ENCODE measurements at regions not wholly inside any gene's neighbourhood (a gene's known extent, or its start where the extent isn't known, plus 50 kb on each side); places are given as distances from the start of the nearest gene placed in this dataset.

DNA sequence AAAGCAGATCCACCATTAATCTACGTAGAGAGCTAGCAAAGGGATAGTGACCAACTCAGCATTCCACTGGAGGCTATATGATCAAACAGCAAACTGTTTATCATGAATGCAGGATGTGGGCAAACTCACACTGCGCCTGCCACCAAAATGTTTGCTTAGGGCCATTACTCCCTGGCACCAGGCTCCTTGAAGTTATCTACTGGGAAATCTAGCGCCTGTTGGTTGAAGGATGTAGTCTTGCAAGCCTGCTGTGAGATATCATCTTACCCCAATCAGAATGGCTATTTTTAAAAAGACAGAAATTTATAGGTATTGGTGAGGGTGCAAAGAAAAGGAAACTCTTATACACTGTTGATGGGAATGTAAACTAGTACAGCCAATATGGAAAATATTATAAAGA, 332.5 kb upstream of the RPS23 start:
- H3K36me3 ChIP-seq (ENCODE audit: insufficient read depth, low read length): no peaks in the 10 kb centered on the region

DNA sequence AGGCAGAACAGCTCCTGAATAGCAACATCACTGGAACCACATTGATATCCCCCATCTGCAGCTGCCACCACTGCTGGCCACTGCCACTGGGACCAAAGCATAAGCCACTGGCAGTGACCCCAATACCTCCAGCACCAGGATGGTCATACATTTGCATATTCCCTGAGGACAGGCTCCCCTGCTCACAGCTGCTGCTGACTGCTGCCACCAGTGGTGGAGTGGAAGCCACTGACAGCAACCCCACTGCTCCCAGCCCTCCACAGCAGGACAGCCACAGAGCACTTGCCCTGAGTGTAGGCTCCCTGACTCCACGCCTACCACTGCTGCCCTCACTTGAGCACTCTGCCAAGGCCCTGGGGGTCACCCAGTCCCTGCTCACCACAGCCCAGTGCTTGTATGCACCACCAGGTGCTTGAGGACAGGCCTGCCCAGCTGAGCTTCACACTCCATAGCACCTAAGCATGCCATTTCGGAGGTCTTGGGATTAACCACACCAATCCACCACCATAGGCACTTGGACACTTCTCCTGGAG, 327.4 kb upstream of the RPS23 start:
- Histone ChIP-seq H3K4me1 (ENCODE audit: insufficient read depth, low read length) (no peaks in the 10 kb centered on the region), H3K9me3 (ENCODE audit: control insufficient read depth, insufficient read depth, low read length) (peaks cover under 1% of the 10 kb centered on the region; the same call in 1 of the 2 replicates), H3K36me3 (ENCODE audit: insufficient read depth, low read length) (no peaks in the 10 kb centered on the region), H3K9ac (ENCODE audit: low read depth, low read length) (no peak overlapping the region)

More for the DNA sequence above, 332.5 kb upstream of the RPS23 start:
- Histone ChIP-seq H3K9me3 (ENCODE audit: control insufficient read depth, insufficient read depth, low read length) (peaks cover 3% of the 10 kb centered on the region; the same call in 1 of the 2 replicates), H3K9ac (ENCODE audit: low read depth, low read length) (no peak overlapping the region), H3K4me1 (ENCODE audit: insufficient read depth, low read length) (no peaks in the 10 kb centered on the region)

DNA sequence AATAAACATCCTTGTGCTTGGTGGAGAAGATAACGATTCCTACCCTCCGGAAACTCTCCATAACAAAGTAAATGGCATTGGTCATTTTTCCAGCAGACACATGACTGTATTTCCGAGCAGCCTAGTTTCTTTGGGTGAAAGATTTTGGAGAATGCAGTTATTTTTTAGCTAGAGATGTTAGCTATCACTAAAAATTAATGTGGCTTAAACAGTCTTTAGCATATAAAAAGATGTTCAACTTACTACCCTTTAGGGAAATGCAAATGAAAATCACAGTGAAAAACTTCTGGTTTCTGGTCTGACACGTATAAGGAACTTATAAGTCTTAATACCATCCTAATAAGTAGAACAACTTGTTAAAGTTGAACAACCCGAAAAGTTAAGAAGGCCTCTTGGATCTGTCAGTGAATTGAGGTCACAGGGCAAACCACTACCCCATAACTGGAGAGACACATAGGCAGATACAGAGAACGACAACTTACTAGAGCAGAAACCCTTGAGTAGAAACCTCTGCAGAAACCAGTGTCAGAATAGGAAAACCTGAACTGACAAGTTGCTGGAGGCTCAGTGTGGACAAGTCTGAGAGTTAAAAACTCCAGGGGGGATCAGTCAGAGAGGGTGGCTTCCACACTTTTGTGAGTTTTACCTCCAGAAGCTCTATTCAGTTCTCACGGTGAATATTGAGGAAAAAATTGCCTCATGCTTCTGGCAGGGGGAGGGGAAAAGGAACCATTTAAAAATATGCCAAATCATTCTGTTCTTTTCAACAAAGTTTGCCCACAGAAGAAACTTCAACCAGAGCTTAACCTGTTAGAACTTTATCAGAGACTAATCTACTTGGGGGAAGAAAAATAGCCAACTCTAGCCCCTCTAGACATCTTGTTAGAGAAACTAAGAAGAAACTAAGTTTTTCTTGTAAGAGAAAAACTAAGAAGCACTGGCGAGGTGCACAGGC, 325.2 kb upstream of the RPS23 start:
- no peaks in the 10 kb centered on the region for H3K4me1 ChIP-seq (ENCODE audit: insufficient read depth, low read length)
- H3K36me3 ChIP-seq (ENCODE audit: insufficient read depth, low read length): no peaks in the 10 kb centered on the region
- H3K9me3 ChIP-seq (ENCODE audit: control insufficient read depth, insufficient read depth, low read length): no peaks in the 10 kb centered on the region
- H3K9ac ChIP-seq (ENCODE audit: low read depth, low read length): no peak overlapping the region

DNA sequence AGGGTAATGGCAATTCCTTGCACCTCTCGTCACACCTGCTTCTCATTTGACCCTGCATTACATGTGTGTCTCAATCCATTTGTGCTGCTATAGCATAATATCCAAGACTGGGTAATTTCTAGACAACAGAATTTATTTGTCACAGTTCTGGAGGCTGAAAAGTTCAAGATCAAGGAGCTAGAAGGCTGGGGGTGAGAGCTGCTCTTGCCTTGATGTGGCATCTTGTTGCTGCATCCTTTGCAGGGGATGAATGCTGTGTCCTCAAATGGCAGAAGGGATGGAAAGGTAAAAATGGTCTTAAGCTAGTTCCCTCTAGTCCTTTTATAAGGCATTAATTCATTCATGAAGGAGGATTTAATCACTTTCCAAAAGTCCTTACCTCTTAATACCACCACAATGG, 323.7 kb upstream of the RPS23 start:
- no peaks in the 10 kb centered on the region for H3K9me3 ChIP-seq (ENCODE audit: control insufficient read depth, insufficient read depth, low read length)
- no peak overlapping the region for H3K9ac ChIP-seq (ENCODE audit: low read depth, low read length)

DNA sequence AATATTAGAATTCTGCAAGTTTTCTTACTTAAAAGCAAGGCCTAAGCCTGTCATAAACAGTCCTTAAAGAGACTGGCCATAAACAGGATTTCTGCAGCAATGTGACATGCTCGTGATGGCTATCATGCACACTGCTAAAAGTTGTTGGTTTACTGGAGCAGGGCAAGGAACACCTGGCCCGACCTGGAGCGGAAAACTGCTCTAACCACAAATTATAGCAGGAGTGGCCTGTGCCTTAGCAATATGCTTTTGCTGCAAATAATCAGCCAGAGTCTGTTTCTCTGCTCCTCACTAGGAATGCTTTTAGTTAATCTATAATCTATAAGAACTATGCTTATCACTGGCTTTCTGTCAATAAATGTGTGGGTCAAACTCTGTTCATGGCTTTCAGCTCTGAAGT, 322.9 kb upstream of the RPS23 start:
- Histone ChIP-seq H3K9me3 (ENCODE audit: control insufficient read depth, insufficient read depth, low read length) (no peaks in the 10 kb centered on the region), H3K9ac (ENCODE audit: low read depth, low read length) (no peak overlapping the region), H3K4me1 (ENCODE audit: insufficient read depth, low read length) (no peaks in the 10 kb centered on the region)

More for the DNA sequence above, 323.7 kb upstream of the RPS23 start:
- no peaks in the 10 kb centered on the region for H3K4me1 ChIP-seq (ENCODE audit: insufficient read depth, low read length)
- H3K36me3 ChIP-seq (ENCODE audit: insufficient read depth, low read length): no peaks in the 10 kb centered on the region

DNA sequence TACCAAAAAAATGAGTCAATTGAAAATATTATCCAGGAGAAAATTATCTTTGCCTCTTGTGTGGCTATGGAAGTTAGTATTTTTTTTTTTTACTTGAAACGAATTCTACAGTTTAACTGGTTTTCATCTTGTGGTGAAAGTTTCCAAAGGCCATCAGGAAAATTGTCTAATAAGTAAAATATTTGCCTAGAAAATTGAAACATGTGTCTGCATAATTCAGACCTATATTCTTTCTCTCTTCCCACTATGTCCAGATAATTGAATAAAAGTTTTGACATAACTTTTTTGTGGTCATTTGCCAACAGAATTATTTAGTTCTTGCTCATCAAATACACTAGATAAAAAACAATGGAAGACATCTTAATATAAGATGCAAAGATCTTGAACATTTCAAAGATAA, 321.5 kb upstream of the RPS23 start:
- H3K9me3 ChIP-seq (ENCODE audit: control insufficient read depth, insufficient read depth, low read length): no peaks in the 10 kb centered on the region
- H3K36me3 ChIP-seq (ENCODE audit: insufficient read depth, low read length): no peaks in the 10 kb centered on the region
- no peak overlapping the region for H3K9ac ChIP-seq (ENCODE audit: low read depth, low read length)
- H3K4me1 ChIP-seq (ENCODE audit: insufficient read depth, low read length): peaks cover 3% of the 10 kb centered on the region; the same call in 1 of the 2 replicates

More for the DNA sequence above, 322.9 kb upstream of the RPS23 start:
- H3K36me3 ChIP-seq (ENCODE audit: insufficient read depth, low read length): no peaks in the 10 kb centered on the region

DNA sequence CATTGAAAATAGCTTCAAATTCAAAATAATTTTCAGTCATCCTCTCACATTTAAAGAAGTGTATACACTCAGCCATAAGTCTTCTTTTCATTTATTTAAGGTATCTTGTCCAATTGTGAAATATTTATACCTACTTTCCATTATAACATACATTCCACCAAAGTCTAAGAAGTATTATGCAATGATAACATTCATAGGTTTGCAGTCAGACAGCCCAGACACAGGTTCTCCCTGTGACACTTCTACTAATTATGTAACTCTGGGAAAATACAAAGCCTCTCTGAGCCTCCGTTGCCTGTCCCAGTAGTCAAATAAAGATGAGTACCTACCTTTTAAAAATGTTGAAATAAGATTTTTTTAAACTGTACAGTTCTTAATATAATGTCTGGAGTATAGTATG, 320.9 kb upstream of the RPS23 start:
- peaks cover 7% of the 10 kb centered on the region; the same call in 1 of the 2 replicates for H3K4me1 ChIP-seq (ENCODE audit: insufficient read depth, low read length)
- no peaks in the 10 kb centered on the region for H3K36me3 ChIP-seq (ENCODE audit: insufficient read depth, low read length)
- H3K9ac ChIP-seq (ENCODE audit: low read depth, low read length): no peak overlapping the region
- H3K9me3 ChIP-seq (ENCODE audit: control insufficient read depth, insufficient read depth, low read length): no peaks in the 10 kb centered on the region

DNA sequence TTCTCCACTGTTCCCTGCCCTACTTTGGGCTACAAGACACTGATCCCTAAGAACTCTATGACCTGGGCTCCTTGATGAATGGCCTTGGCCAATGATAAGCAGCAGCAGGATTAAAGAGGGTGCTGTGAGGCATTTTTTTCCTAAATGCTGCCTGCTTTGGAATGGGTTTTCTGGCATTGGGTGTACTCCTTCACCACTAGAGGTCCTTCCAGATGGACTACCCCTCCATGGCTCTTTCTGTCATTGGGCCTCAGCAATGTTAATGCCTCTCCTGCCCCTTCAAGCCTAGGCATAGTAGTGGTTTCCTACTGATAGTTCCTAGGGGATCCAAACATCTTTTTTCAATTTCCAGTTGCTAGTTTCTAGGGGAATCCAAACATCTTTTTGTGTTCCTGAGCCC, 319.3 kb upstream of the RPS23 start:
- Histone ChIP-seq H3K9me3 (ENCODE audit: control insufficient read depth, insufficient read depth, low read length) (no peaks in the 10 kb centered on the region), H3K4me1 (ENCODE audit: insufficient read depth, low read length) (peaks cover 7% of the 10 kb centered on the region; the same call in 1 of the 2 replicates), H3K36me3 (ENCODE audit: insufficient read depth, low read length) (no peaks in the 10 kb centered on the region), H3K9ac (ENCODE audit: low read depth, low read length) (no peak overlapping the region)

DNA sequence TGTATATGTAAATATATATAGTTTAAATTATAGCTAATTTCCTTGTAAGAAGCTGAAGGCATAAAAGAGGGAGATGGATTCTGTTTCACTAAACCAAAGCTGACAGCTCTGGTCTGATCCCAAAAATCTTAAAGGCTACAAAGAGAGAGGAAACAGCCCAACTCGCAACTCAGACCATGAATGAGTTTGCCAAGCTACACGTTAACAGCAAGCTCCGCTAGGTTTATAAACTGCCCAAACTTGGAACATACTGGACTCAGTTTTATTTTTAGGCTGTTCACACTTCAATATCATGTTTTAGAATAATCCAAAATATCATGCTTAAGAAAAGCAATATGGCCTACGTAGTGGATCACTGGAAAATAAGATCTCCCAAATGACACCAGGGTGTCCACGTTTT, 318.3 kb upstream of the RPS23 start:
- Histone ChIP-seq H3K9ac (ENCODE audit: low read depth, low read length) (no peak overlapping the region), H3K36me3 (ENCODE audit: insufficient read depth, low read length) (no peaks in the 10 kb centered on the region), H3K4me1 (ENCODE audit: insufficient read depth, low read length) (peaks cover 7% of the 10 kb centered on the region; the same call in 1 of the 2 replicates), H3K9me3 (ENCODE audit: control insufficient read depth, insufficient read depth, low read length) (no peaks in the 10 kb centered on the region)

DNA sequence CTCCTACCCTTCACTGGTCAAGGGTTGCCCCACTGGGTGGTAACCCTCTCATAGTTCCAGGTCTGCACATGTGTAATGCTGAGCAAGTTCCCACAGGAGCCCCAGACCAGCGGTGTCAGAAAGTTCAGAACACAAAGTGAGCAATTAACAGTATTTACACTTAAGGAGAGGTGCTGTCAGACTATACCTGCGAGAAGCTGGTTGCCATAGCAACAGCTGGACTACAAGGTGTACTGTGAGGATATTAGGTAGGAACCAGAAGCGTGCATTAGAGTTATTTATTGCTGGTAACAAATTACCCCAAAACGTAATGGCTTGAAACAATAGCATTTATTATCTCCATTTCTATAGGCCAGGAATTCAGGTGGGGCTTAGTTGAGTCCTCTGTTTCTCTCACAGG, 317.0 kb upstream of the RPS23 start:
- Histone ChIP-seq H3K4me1 (ENCODE audit: insufficient read depth, low read length) (peaks cover 7% of the 10 kb centered on the region; the same call in 1 of the 2 replicates), H3K36me3 (ENCODE audit: insufficient read depth, low read length) (no peaks in the 10 kb centered on the region), H3K9me3 (ENCODE audit: control insufficient read depth, insufficient read depth, low read length) (peaks cover 5% of the 10 kb centered on the region), H3K9ac (ENCODE audit: low read depth, low read length) (no peak overlapping the region)

DNA sequence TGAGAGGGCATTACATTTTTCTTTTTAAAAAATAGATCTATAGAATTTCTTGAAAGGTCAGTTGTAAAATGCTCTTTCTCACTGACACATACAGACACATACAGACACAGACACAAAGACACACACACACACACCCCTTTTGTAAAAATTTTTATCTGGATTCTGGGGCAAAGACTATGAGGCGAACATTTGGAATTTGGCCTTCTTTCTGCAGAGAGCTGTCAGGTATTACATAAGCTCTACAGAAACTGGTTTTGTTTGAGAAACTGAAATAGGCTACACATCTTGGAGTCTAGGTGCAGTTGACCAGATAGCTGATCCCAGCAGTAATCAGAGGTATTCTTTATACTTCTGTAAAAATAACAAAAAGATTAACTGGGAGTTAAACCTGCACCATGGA, 315.9 kb upstream of the RPS23 start:
- Histone ChIP-seq H3K9me3 (ENCODE audit: control insufficient read depth, insufficient read depth, low read length) (peaks cover 9% of the 10 kb centered on the region), H3K4me1 (ENCODE audit: insufficient read depth, low read length) (peaks cover 7% of the 10 kb centered on the region; the same call in 1 of the 2 replicates), H3K36me3 (ENCODE audit: insufficient read depth, low read length) (no peaks in the 10 kb centered on the region), H3K9ac (ENCODE audit: low read depth, low read length) (no peak overlapping the region)

DNA sequence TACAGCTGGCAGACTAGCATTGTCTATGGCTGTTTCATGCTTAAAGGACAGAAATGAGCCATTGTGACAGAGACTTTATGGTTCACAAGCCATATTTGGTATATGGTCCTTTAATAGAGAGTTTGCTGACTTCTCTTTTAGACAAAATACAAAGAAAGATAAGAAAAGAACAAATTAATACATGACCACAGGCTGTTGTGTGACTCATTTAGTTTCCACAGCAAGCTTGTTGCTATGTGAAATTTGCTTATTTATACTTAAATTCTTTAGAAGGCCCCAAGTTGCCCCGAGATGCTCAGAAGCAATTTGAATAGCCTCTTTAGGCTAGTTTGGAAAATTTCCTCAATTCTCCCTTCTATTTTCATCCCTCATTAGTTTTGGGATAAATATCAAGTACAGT, 315.3 kb upstream of the RPS23 start:
- Histone ChIP-seq H3K9ac (ENCODE audit: low read depth, low read length) (no peak overlapping the region), H3K36me3 (ENCODE audit: insufficient read depth, low read length) (no peaks in the 10 kb centered on the region), H3K4me1 (ENCODE audit: insufficient read depth, low read length) (peaks cover 7% of the 10 kb centered on the region; the same call in 1 of the 2 replicates), H3K9me3 (ENCODE audit: control insufficient read depth, insufficient read depth, low read length) (peaks cover 11% of the 10 kb centered on the region)

DNA sequence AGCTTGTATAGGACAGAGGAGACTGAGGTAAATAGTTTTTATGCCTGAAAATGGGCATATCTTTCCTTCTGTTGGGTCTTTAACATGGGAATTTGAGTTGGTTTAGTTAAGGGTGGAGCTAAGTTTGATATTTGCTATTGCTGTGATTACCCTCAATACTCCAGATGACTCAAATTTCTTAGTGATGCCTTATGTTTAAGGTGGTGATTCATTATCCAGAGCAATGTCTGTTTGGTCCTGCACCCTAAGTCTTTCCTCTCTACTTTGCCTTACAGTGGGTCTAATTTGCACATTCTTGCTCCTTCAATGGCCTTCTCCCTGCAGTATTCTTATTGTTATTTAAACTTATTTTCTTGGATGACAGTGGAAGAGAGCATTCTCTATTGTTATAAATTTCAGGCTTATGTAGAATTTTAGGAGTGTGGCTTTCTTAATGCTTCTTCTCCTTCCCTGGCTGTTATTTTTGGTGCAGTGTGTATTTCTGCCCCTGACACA, 312.9 kb upstream of the RPS23 start:
- Histone ChIP-seq H3K4me1 (ENCODE audit: insufficient read depth, low read length) (peaks cover 7% of the 10 kb centered on the region; the same call in 1 of the 2 replicates), H3K9ac (ENCODE audit: low read depth, low read length) (no peak overlapping the region), H3K36me3 (ENCODE audit: insufficient read depth, low read length) (no peaks in the 10 kb centered on the region), H3K9me3 (ENCODE audit: control insufficient read depth, insufficient read depth, low read length) (peaks cover 11% of the 10 kb centered on the region)

DNA sequence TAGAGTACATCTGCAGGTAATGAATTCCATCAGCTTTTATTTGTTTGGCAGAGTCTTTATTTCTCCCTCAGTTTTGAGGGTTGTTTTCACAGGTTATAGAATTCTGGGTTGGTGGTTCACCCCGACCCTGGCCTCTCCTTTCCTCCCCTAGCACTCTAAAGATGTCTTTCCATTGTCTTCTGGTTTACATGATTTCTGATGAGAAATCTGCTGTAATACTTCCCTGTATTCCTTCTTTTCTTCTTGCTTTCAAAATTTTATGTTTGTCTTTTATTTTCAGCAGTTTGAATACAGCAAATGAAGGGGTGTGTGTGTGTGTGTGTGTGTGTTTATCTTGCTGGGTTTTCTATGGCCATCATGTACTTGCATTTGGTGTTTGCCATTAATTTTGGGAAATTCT, 312.0 kb upstream of the RPS23 start:
- Histone ChIP-seq H3K36me3 (ENCODE audit: insufficient read depth, low read length) (no peaks in the 10 kb centered on the region), H3K9ac (ENCODE audit: low read depth, low read length) (no peak overlapping the region)

More for the DNA sequence above, 312.0 kb upstream of the RPS23 start:
- H3K9me3 ChIP-seq (ENCODE audit: control insufficient read depth, insufficient read depth, low read length): peaks cover 13% of the 10 kb centered on the region
- peaks cover 7% of the 10 kb centered on the region; the same call in 1 of the 2 replicates for H3K4me1 ChIP-seq (ENCODE audit: insufficient read depth, low read length)

Measured in ES-I3 (cell line).